Fibroblast of pulmonary artery (primary cell): ENCODE measurements at regions not wholly inside any gene's neighbourhood (a gene's known extent, or its start where the extent isn't known, plus 50 kb on each side); places are given as distances from the start of the nearest gene placed in this dataset.
"Not testable (repeated sequence)": the region's sequence is repeated elsewhere in the genome, so short reads cannot be mapped to it uniquely, and the experiment has no call there.

Experiments used
- DNase-seq: peaks from one replicate; pipeline ENCODE4 v3.0.0-alpha.2; 2010; ENCODE audit warnings: low read depth
- H3K4me3 ChIP-seq: replicated peaks from 2 replicates; pipeline ENCODE4 v1.5.1; 2011; ENCODE audit warnings: low read depth, mild to moderate bottlenecking, control low read depth, low read length, moderate library complexity
- CTCF ChIP-seq: IDR thresholded peaks from 2 replicates; pipeline ENCODE4 v1.5.1; 2011; ENCODE audit warnings: mild to moderate bottlenecking, control low read depth, low read length, inconsistent platforms; ENCODE audit errors: missing control alignments

- no peak for DNase-seq
- TF ChIP-seq CTCF, result no peak
Measured at GRCh38 chr11:45379162-45379863, 93.2 kb upstream of the SYT13 start.

GRCh38 chr11:45378516-45378915 is 92.4 kb upstream of the SYT13 start:
- TF ChIP-seq CTCF, result no peak
- no peak overlapping the region for H3K4me3 ChIP-seq
- no peak for DNase-seq

More at GRCh38 chr11:45379162-45379863, 93.2 kb upstream of the SYT13 start:
- H3K4me3 ChIP-seq, result no peak overlapping the region

- TF ChIP-seq CTCF, result no peak
- no peak for DNase-seq
- H3K4me3 ChIP-seq, result no peak overlapping the region
Measured at GRCh38 chr11:45374653-45375059, 88.5 kb upstream of the SYT13 start.

GRCh38 chr11:45374130-45374529 is 88.0 kb upstream of the SYT13 start:
- no peak for TF ChIP-seq CTCF
- no peak overlapping the region for H3K4me3 ChIP-seq
- no peak for DNase-seq

- H3K4me3 ChIP-seq, result no peak overlapping the region
Measured at GRCh38 chr11:45373506-45374035, 87.4 kb upstream of the SYT13 start.

GRCh38 chr11:45372414-45372813 is 86.3 kb upstream of the SYT13 start:
- H3K4me3 ChIP-seq, DNase-seq: not testable (repeated sequence)

More at GRCh38 chr11:45373506-45374035, 87.4 kb upstream of the SYT13 start:
- TF ChIP-seq CTCF, result no peak
- no peak for DNase-seq

- no peak overlapping the region for H3K4me3 ChIP-seq
- peak; percentile 74 for DNase-seq
- TF ChIP-seq CTCF, result peak; percentile 97
Measured at GRCh38 chr11:45371251-45372115, 85.3 kb upstream of the SYT13 start.
